AG04449 (cell line): ENCODE measurements at regions not wholly inside any gene's neighbourhood (a gene's known extent, or its start where the extent isn't known, plus 50 kb on each side); places are given as distances from the start of the nearest gene placed in this dataset.

Source experiments
- CTCF ChIA-PET: fragments of 350-600 bp; formaldehyde crosslinking; extraction: SDS; loops from one replicate; lab custom pipeline; 2021; ENCODE audit warnings: antibody characterized with exemption; lab: Yijun Ruan, JAX
- POLR2A ChIA-PET: fragments of 400-600, 350-600 bp; formaldehyde crosslinking; extraction: SDS; loops from one replicate; lab custom pipeline; 2020; ENCODE audit warnings: antibody characterized with exemption, inconsistent platforms; lab: Yijun Ruan, JAX
- DNase-seq: peaks from one replicate; pipeline ENCODE4 v3.0.0-alpha.2; 2010; ENCODE audit warnings: low read depth, low spot score
- H3K4me3 ChIP-seq: 2 replicates; pipeline ENCODE4 v1.5.1; 2011; ENCODE audit warnings: low read depth, mild to moderate bottlenecking, control low read depth, low read length
- TF ChIP-seq, protein P1 (sequence below): IDR thresholded peaks from one replicate; pipeline ENCODE4 v1.5.1; 2011; ENCODE audit warnings: mild to moderate bottlenecking, moderate library complexity, low read length, control low read depth, inconsistent platforms; ENCODE audit not compliant: insufficient read depth; ENCODE audit errors: missing control alignments

DNA sequence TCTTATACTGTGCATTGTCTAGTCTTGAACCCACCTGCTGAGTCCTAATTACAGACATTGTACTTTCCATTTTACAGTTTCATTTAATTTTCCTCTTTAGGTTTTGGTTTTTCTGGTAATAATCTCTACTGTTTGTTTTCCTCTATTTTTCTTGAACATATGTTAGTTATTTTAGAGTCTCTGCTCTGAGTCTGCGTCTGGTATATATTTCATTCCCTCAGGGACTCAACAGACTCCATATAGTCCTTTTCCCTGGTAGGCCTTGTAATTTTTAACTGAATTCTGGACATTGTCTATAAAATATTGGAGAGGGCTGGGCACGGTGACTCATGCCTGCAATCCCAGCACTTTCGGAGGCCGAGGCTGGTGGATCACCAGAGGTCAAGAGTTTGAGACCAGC lies 121.8 kb upstream of the STOX2 start:
- TF ChIP-seq, protein P1, sequence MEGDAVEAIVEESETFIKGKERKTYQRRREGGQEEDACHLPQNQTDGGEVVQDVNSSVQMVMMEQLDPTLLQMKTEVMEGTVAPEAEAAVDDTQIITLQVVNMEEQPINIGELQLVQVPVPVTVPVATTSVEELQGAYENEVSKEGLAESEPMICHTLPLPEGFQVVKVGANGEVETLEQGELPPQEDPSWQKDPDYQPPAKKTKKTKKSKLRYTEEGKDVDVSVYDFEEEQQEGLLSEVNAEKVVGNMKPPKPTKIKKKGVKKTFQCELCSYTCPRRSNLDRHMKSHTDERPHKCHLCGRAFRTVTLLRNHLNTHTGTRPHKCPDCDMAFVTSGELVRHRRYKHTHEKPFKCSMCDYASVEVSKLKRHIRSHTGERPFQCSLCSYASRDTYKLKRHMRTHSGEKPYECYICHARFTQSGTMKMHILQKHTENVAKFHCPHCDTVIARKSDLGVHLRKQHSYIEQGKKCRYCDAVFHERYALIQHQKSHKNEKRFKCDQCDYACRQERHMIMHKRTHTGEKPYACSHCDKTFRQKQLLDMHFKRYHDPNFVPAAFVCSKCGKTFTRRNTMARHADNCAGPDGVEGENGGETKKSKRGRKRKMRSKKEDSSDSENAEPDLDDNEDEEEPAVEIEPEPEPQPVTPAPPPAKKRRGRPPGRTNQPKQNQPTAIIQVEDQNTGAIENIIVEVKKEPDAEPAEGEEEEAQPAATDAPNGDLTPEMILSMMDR = no peak
- no peak for DNase-seq
- ChIA-PET POLR2A (no interaction called here), CTCF (no interaction called here)
- H3K4me3 ChIP-seq = no peak overlapping the region

DNA sequence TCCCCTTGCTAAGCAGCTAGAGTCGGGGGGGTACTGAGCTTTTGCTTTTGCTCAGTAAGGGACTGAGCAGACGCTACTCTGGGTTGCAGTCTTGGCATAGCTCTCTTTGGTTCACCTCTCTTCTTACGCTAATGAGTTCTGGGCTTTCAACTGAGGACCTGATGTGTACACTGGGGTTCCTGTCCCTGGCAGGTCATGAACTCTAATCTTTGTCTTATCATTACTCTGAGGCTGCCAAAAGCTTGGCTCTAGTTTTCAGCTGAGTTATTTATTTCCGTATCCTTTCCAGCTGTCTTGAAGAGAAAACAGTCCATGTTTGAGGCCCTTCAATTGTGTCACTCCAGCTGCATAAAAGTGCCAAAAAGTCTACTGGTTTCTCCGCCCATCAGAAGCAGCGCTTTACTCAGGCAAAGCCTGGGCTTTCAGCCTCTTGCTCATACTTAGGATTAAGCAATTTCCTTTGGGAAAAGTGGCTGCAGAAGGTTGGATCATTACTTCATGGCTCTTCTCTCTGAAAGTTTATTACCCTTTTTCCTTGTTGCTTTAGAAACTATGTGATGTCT lies 121.0 kb upstream of the STOX2 start:
- TF ChIP-seq, protein P1 = no peak
- H3K4me3 ChIP-seq = no peak overlapping the region
- CTCF ChIA-PET = no interaction called here
- DNase-seq = no peak
- POLR2A ChIA-PET = no interaction called here

DNA sequence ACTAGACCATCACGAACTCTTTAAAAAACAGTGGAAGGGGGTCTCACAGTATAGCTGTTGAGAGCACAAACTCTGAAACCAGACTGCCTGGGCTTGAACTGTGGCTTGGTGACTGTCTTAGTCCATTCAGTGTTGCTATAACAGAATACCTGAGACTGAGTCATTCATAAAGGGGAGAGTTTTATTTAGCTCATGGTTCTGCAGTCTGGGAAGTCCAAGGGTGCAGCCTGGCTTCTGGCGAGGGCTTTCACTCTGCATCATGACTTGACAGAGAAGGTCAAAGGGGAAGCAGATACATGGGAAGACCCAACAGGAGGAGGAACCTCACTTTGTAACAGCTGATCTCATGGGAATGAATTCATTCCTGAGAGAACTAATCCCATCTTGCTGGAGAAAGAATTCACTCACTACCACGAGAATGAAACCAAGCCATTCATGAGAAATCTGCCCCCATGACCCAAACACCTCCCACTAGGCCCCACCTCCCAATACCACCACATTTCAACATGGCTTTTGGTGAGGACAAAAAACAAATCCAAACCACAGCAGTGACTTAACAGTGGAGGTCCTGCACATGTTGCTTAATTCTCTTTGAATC lies 116.7 kb upstream of the STOX2 start:
- H3K4me3 ChIP-seq = no peak overlapping the region
- POLR2A ChIA-PET = no interaction called here
- TF ChIP-seq, protein P1 = no peak
- no peak for DNase-seq
- CTCF ChIA-PET = interaction anchor here (1.0 kb wide), 1 partner anchor 380 kb away, joined by 3 read pairs; no protein-coding TSS in a partner anchor

DNA sequence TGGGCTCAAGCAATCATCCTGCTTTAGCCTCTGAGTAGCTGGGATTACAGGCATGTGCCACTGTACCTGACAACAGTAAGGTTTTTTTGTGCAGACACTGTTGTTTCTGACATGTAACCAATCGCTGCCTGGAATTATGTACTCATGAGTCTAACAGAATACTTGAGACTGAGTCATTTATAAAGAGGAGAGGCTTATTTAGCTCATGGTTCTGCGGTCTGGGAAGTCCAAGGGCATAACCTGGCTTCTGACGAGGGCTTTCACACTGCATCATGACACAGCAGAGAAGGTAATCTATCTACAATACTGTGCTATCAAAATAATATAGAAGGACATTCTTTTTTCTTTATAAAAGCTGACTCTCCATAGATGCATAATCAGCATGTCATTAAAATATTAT lies 115.5 kb upstream of the STOX2 start:
- ChIA-PET POLR2A (no interaction called here), CTCF (no interaction called here)
- TF ChIP-seq, protein P1 = no peak
- no peak overlapping the region for H3K4me3 ChIP-seq
- no peak for DNase-seq

DNA sequence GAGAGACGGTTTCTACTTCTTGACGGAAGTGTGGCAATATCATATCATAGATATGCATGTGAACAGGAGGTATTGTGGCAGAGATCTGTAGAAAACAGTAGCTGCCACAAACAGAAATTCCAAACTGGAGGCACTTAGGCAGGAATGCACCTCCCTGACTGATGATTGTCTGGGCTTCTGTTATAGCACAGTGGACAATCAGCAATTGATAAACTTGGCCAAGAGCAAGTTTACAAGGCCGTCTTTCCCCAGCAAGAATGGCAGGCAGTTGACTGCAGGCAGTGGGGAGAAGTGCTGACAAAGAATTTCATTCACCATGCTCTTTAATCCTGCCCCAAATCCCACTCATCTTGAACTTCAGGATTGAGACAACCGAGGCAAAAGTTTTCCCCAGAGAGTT lies 114.4 kb upstream of the STOX2 start:
- TF ChIP-seq, protein P1 = no peak
- CTCF ChIA-PET = no interaction called here
- DNase-seq = no peak
- no peak overlapping the region for H3K4me3 ChIP-seq
- POLR2A ChIA-PET = no interaction called here

DNA sequence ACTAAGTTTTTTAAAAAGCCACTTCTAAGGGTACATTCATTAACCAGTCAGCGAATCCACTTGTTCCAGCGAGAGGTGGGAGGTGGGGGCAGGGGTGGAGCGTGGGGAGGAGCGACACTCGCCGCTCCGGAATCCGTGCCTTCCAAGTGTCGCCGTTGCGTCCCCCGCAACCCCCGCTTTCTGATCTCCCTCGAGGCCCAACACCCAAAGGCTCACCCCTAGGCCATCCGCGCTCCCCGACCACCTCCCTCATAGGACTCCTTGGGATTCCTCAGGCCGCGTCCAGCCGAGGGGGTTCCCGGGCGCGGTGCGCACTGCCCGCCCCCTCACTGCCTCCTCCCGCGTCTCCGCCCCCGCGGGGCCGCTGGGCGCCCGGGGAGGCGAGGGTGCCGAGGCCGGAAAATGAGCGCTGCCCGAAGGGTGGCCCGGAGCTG lies 108.1 kb upstream of the STOX2 start:
- POLR2A ChIA-PET = no interaction called here
- TF ChIP-seq, protein P1 = no peak
- peak overlapping the region; percentile 12; the same call in 1 of the 2 replicates for H3K4me3 ChIP-seq
- no peak for DNase-seq
- CTCF ChIA-PET = no interaction called here
